Esophagus squamous epithelium (tissue), 4 donors: ENCODE measurements at regions not wholly inside any gene's neighbourhood (a gene's known extent, or its start where the extent isn't known, plus 50 kb on each side); places are given as distances from the start of the nearest gene placed in this dataset.

ENCODE experiments used
- CTCF ChIP-seq, 6 experiments: fragments of 450-650 bp in 4 of 6; fragments of 200-600 bp in 2 of 6; sonication (generic) in 2 of 6; IDR thresholded peaks; one replicate each; pipeline ENCODE4 v1.5.1; 2016 to 2019; ENCODE audit warnings: antibody characterized with exemption in 6 of 6, mild to moderate bottlenecking in 4 of 6, moderate library complexity in 4 of 6
- POLR2A ChIP-seq, 4 donors: fragments of 450-650 bp; IDR thresholded peaks; one replicate each; pipeline ENCODE4 v1.6.1; 2017; ENCODE audit warnings: antibody characterized with exemption in 4 of 4, mild to moderate bottlenecking in 4 of 4, moderate library complexity in 3 of 4

GRCh38 chr3:163655021-163655420 is 1423.3 kb downstream of the SI start:
- TF ChIP-seq CTCF (IDR thresholded peaks at IDR 0.05) (no peak), POLR2A (IDR thresholded peaks at IDR 0.05) (no peak)
